ENCODE measurements at regions not wholly inside any gene's neighbourhood (a gene's known extent, or its start where the extent isn't known, plus 50 kb on each side); places are given as distances from the start of the nearest gene placed in this dataset.
A peak's percentile ranks its signal among the peaks of the same experiment; 100 is the strongest.

- TF ChIP-seq CTCF (conservative IDR thresholded peaks at IDR 0.05; ENCODE audit: control insufficient read depth, insufficient read depth, low read depth, low read length), result no peak
- DNase-seq (ENCODE audit: low read depth), result no peak
- H3K4me3 ChIP-seq (ENCODE audit: control insufficient read depth, low read depth, low read length), result no peak overlapping the region
Measured at GRCh38 chr11:121944556-121945230, 171.3 kb downstream of the BLID start.

- DNase-seq (ENCODE audit: low read depth), result peak; percentile 59
- TF ChIP-seq CTCF (conservative IDR thresholded peaks at IDR 0.05; ENCODE audit: control insufficient read depth, insufficient read depth, low read depth, low read length), result no peak
- H3K4me3 ChIP-seq (ENCODE audit: control insufficient read depth, low read depth, low read length), result no peak overlapping the region
Measured at GRCh38 chr11:121938076-121938475, 177.9 kb downstream of the BLID start.

GRCh38 chr11:121936781-121937447 lies 179.1 kb downstream of the BLID start:
- H3K4me3 ChIP-seq (ENCODE audit: control insufficient read depth, low read depth, low read length), result no peak overlapping the region
- peak; percentile 91 for DNase-seq (ENCODE audit: low read depth)
- no peak for TF ChIP-seq CTCF (conservative IDR thresholded peaks at IDR 0.05; ENCODE audit: control insufficient read depth, insufficient read depth, low read depth, low read length)

GRCh38 chr11:121936370-121936769 lies 179.6 kb downstream of the BLID start:
- DNase-seq (ENCODE audit: low read depth), result peak; percentile 63
- TF ChIP-seq CTCF (conservative IDR thresholded peaks at IDR 0.05; ENCODE audit: control insufficient read depth, insufficient read depth, low read depth, low read length), result no peak
- H3K4me3 ChIP-seq (ENCODE audit: control insufficient read depth, low read depth, low read length), result no peak overlapping the region

GRCh38 chr11:121933694-121934093 lies 182.3 kb downstream of the BLID start:
- TF ChIP-seq CTCF (conservative IDR thresholded peaks at IDR 0.05; ENCODE audit: control insufficient read depth, insufficient read depth, low read depth, low read length), result no peak
- H3K4me3 ChIP-seq (ENCODE audit: control insufficient read depth, low read depth, low read length), result no peak overlapping the region
- DNase-seq (ENCODE audit: low read depth), result peak; percentile 54

GRCh38 chr11:121933294-121933693 lies 182.7 kb downstream of the BLID start:
- no peak overlapping the region for H3K4me3 ChIP-seq (ENCODE audit: control insufficient read depth, low read depth, low read length)
- TF ChIP-seq CTCF (conservative IDR thresholded peaks at IDR 0.05; ENCODE audit: control insufficient read depth, insufficient read depth, low read depth, low read length), result no peak
- no peak for DNase-seq (ENCODE audit: low read depth)

Measured in fibroblast of mammary gland (primary cell).